GM19452 (cell line): ENCODE measurements at regions not wholly inside any gene's neighbourhood (a gene's known extent, or its start where the extent isn't known, plus 50 kb on each side); places are given as distances from the start of the nearest gene placed in this dataset.

ENCODE experiments used
- ATAC-seq: cut with Tn5 transposase; IDR thresholded peaks from one replicate; pipeline ENCODE4 v1.9.1; 2021; ENCODE audit not compliant: unreplicated experiment

GRCh38 chr1:55957276-55957675 lies 622.1 kb downstream of the PLPP3 start:
- ATAC-seq = no peak

GRCh38 chr1:55955016-55955621 lies 624.2 kb downstream of the PLPP3 start:
- ATAC-seq = no peak

GRCh38 chr1:55951291-55951690 lies 628.1 kb downstream of the PLPP3 start:
- ATAC-seq = no peak

- ATAC-seq = no peak
Observed at GRCh38 chr1:55947446-55947845, 631.9 kb downstream of the PLPP3 start.

- ATAC-seq = no peak
Observed at GRCh38 chr1:55943721-55944435, 635.5 kb downstream of the PLPP3 start.

GRCh38 chr1:55943012-55943411 lies 636.4 kb downstream of the PLPP3 start:
- no peak for ATAC-seq

- ATAC-seq = no peak
Observed at GRCh38 chr1:55939866-55940265, 639.5 kb downstream of the PLPP3 start.

GRCh38 chr1:55938861-55939260 lies 640.5 kb downstream of the PLPP3 start:
- no peak for ATAC-seq

GRCh38 chr1:55938376-55938850 lies 641.0 kb downstream of the PLPP3 start:
- no peak for ATAC-seq

GRCh38 chr1:55937840-55938375 lies 641.5 kb downstream of the PLPP3 start:
- ATAC-seq = no peak

GRCh38 chr1:55935236-55935635 lies 644.1 kb downstream of the PLPP3 start:
- ATAC-seq = no peak

- no peak for ATAC-seq
Observed at GRCh38 chr1:55932402-55932801, 647.0 kb downstream of the PLPP3 start.

- no peak for ATAC-seq
Observed at GRCh38 chr1:55931081-55931940, 648.1 kb downstream of the PLPP3 start.

GRCh38 chr1:55929652-55930051 lies 649.7 kb downstream of the PLPP3 start:
- ATAC-seq = no peak

- no peak for ATAC-seq
Observed at GRCh38 chr1:55928576-55928975, 650.8 kb downstream of the PLPP3 start.

- ATAC-seq = no peak
Observed at GRCh38 chr1:55927702-55928290, 651.6 kb downstream of the PLPP3 start.

GRCh38 chr1:55926906-55927471 lies 652.4 kb downstream of the PLPP3 start:
- ATAC-seq = no peak

- no peak for ATAC-seq
Observed at GRCh38 chr1:55916907-55917306, 662.5 kb downstream of the PLPP3 start.

- ATAC-seq = no peak
Observed at GRCh38 chr1:55916481-55916880, 662.9 kb downstream of the PLPP3 start.

GRCh38 chr1:55913565-55913964 lies 665.8 kb downstream of the PLPP3 start:
- ATAC-seq = no peak

GRCh38 chr1:55912438-55912837 lies 666.9 kb downstream of the PLPP3 start:
- ATAC-seq = no peak
